Endothelial cell of umbilical vein (primary cell): ENCODE measurements at regions not wholly inside any gene's neighbourhood (a gene's known extent, or its start where the extent isn't known, plus 50 kb on each side); places are given as distances from the start of the nearest gene placed in this dataset.
A peak's percentile ranks its signal among the peaks of the same experiment; 100 is the strongest.

ENCODE experiments used
- BruUV-seq: library from RNA; stranded (reverse); fragments of 400-500 nt; replicated peaks from 2 replicates; lab custom pipeline; 2021; lab: Mats Ljungman, UMichigan
- CTCF ChIA-PET: fragments of 300-600, 350-600 bp; sonication (Branson Sonifier 250); formaldehyde crosslinking; loops from one replicate; lab custom pipeline; 2021; ENCODE audit warnings: antibody characterized with exemption, inconsistent platforms; lab: Charles Lee
- POLR2A ChIA-PET: fragments of 300-600, 350-600 bp; sonication (Branson Sonifier 250); formaldehyde crosslinking; loops from one replicate; lab custom pipeline; 2021; ENCODE audit warnings: antibody characterized with exemption, inconsistent platforms; lab: Charles Lee
- DNase-seq: peaks from one replicate; pipeline ENCODE4 v3.0.0-alpha.2; 2011; ENCODE audit warnings: low read depth, low spot score
- FAIRE-seq: peaks from 2 replicates; lab custom pipeline; 2011; peaks lifted over from hg19 to GRCh38; lab: Jason Lieb, UNC
- H2AFZ ChIP-seq: 2 replicates; pipeline ENCODE4 v1.6.0; 2012; ENCODE audit warnings: low read depth, low read length, control low read depth, inconsistent platforms
- H3K27ac ChIP-seq: 2 replicates; pipeline ENCODE4 v1.5.1; 2011; ENCODE audit warnings: low read depth, mild to moderate bottlenecking, control low read depth, low read length, moderate library complexity; ENCODE audit not compliant: insufficient read depth
- H3K27me3 ChIP-seq, 2 experiments: 2 replicates each; pipeline versions ENCODE4 v1.6.0 to v1.6.1; 2011; ENCODE audit warnings: low read length in 2 of 2, mixed read lengths in 1 of 2; ENCODE audit not compliant: control insufficient read depth in 2 of 2, insufficient read depth in 2 of 2
- H3K36me3 ChIP-seq, 2 experiments: 2 replicates in 1 of 2; 3 replicates in 1 of 2; pipeline ENCODE4 v1.5.1; 2011; ENCODE audit warnings: low read length in 2 of 2, mild to moderate bottlenecking in 1 of 2, moderate library complexity in 1 of 2; ENCODE audit not compliant: control insufficient read depth in 2 of 2, insufficient read depth in 2 of 2; ENCODE audit errors: extremely low read depth in 1 of 2
- H3K4me1 ChIP-seq: 3 replicates; pipeline ENCODE4 v1.5.1; 2011; ENCODE audit warnings: mild to moderate bottlenecking, low read length; ENCODE audit not compliant: control insufficient read depth, insufficient read depth; ENCODE audit errors: extremely low read depth
- H3K4me2 ChIP-seq: 2 replicates; pipeline ENCODE4 v1.6.1; 2011; ENCODE audit warnings: low read length, control low read depth, mixed read lengths; ENCODE audit not compliant: insufficient read depth
- H3K4me3 ChIP-seq, 3 experiments: fragments of 200-600 bp in 1 of 3; sonication (generic), shearing (Covaris generic) in 1 of 3; replicated peaks in 1 of 3; 2 replicates each; pipeline ENCODE4 v1.5.1; 2011 to 2016; ENCODE audit warnings: control low read depth in 3 of 3, low read length in 3 of 3, mild to moderate bottlenecking in 2 of 3, inconsistent platforms in 1 of 3, low read depth in 1 of 3, moderate library complexity in 1 of 3; ENCODE audit not compliant: insufficient read depth in 1 of 3
- H3K79me2 ChIP-seq: 2 replicates; pipeline ENCODE4 v1.6.0; 2012; ENCODE audit warnings: low read length, inconsistent platforms; ENCODE audit not compliant: control insufficient read depth, insufficient read depth
- H3K9ac ChIP-seq: replicated peaks from 2 replicates; pipeline ENCODE3; 2011; ENCODE audit warnings: low read length, control low read depth; ENCODE audit not compliant: insufficient read depth; ENCODE audit errors: extremely low read depth
- H3K9me1 ChIP-seq: replicated peaks from 3 replicates; pipeline ENCODE4 v1.6.0; 2011; ENCODE audit warnings: mild to moderate bottlenecking, low read length; ENCODE audit not compliant: control insufficient read depth, insufficient read depth; ENCODE audit errors: extremely low read depth
- H3K9me3 ChIP-seq: replicated peaks from 2 replicates; pipeline ENCODE4 v1.5.1; 2012; ENCODE audit warnings: low read length, inconsistent platforms; ENCODE audit not compliant: control insufficient read depth, insufficient read depth
- H4K20me1 ChIP-seq: replicated peaks from 2 replicates; pipeline ENCODE3; 2011; ENCODE audit warnings: mild to moderate bottlenecking, low read length; ENCODE audit not compliant: control insufficient read depth, insufficient read depth; ENCODE audit errors: extremely low read depth
- EZH2 ChIP-seq: IDR thresholded peaks from 2 replicates; pipeline ENCODE4 v1.6.1; 2012; ENCODE audit warnings: borderline replicate concordance, low read depth, mild to moderate bottlenecking, moderate library complexity, low read length, inconsistent platforms; ENCODE audit not compliant: severe bottlenecking
- FOS ChIP-seq: IDR thresholded peaks from 2 replicates; pipeline ENCODE4 v1.6.1; 2011; ENCODE audit warnings: mild to moderate bottlenecking, low read length, moderate library complexity, borderline replicate concordance; ENCODE audit not compliant: insufficient read depth
- GATA2 ChIP-seq: IDR thresholded peaks from 2 replicates; pipeline ENCODE4 v1.7.0; 2011; ENCODE audit warnings: low read depth, mild to moderate bottlenecking, moderate library complexity, mixed read lengths, low read length; ENCODE audit not compliant: insufficient read length, insufficient read depth
- JUN ChIP-seq: IDR thresholded peaks from 2 replicates; pipeline ENCODE4 v1.6.1; 2011; ENCODE audit warnings: borderline replicate concordance, low read depth; ENCODE audit not compliant: insufficient read length, insufficient read depth
- MYC ChIP-seq: IDR thresholded peaks from one replicate; pipeline ENCODE4 v1.6.1; 2011; ENCODE audit warnings: mild to moderate bottlenecking, low read depth, low read length
- POLR2A ChIP-seq: IDR thresholded peaks from 2 replicates; pipeline ENCODE4 v1.6.1; 2012; ENCODE audit warnings: low read depth, mild to moderate bottlenecking, control low read depth, low read length
- POLR2AphosphoS5 ChIP-seq: IDR thresholded peaks from 2 replicates; pipeline ENCODE4 v1.6.1; 2012; ENCODE audit warnings: low read depth, mild to moderate bottlenecking, control low read depth, low read length, moderate library complexity; ENCODE audit not compliant: insufficient read depth
- dilution Hi-C: fragments of 300-500 bp; cut with MboI; formaldehyde crosslinking; loops from one replicate; pipeline ENCODE4 v1.15.0; 2019; ENCODE audit warnings: low sequenced_read_pairs; ENCODE audit not compliant: extremely low pct_ligation_motif_present
- intact Hi-C: fragments of 100-400 bp; cut with micrococcal nuclease; formaldehyde crosslinking; loops from one replicate; pipeline ENCODE4 v1.10.0; 2022
- TF ChIP-seq, protein P1 (sequence below), 2 donors: IDR thresholded peaks; 1 replicate in 1 of 2; 2 replicates in 1 of 2; pipeline ENCODE4 v1.5.1; 2011; ENCODE audit warnings: low read length in 2 of 2, mild to moderate bottlenecking in 2 of 2, moderate library complexity in 2 of 2, control low read depth in 1 of 2, inconsistent platforms in 1 of 2, low read depth in 1 of 2; ENCODE audit not compliant: insufficient read depth in 1 of 2; ENCODE audit errors: extremely low read depth in 1 of 2
- TF ChIP-seq, protein P2 (sequence below): IDR thresholded peaks from 2 replicates; pipeline ENCODE4 v1.6.1; 2011; ENCODE audit not compliant: insufficient read depth, insufficient read length

- H3K9ac ChIP-seq: no peak overlapping the region
- no peak for FAIRE-seq
- no peaks in the 10 kb centered on the region for H3K79me2 ChIP-seq
- H3K27ac ChIP-seq: no peak overlapping the region
- no peaks in the 10 kb centered on the region for H3K27me3 ChIP-seq
- ChIA-PET CTCF (no interaction called here), POLR2A (no interaction called here)
- H3K36me3 ChIP-seq: no peaks in the 10 kb centered on the region
- no peaks in the 10 kb centered on the region for H3K9me1 ChIP-seq
- no peak overlapping the region for H2AFZ ChIP-seq
- no peak overlapping the region for H3K4me3 ChIP-seq
- no peaks in the 10 kb centered on the region for H3K9me3 ChIP-seq
- peaks cover 20% of the 10 kb centered on the region for H3K4me1 ChIP-seq
- dilution Hi-C loops (no loop called here), intact Hi-C loops (no loop called here)
- no peaks in the 10 kb centered on the region for H4K20me1 ChIP-seq
- DNase-seq: no peak
- TF ChIP-seq MYC: no peak
- no peak for TF ChIP-seq FOS
- TF ChIP-seq POLR2AphosphoS5: no peak
- TF ChIP-seq, protein P1, sequence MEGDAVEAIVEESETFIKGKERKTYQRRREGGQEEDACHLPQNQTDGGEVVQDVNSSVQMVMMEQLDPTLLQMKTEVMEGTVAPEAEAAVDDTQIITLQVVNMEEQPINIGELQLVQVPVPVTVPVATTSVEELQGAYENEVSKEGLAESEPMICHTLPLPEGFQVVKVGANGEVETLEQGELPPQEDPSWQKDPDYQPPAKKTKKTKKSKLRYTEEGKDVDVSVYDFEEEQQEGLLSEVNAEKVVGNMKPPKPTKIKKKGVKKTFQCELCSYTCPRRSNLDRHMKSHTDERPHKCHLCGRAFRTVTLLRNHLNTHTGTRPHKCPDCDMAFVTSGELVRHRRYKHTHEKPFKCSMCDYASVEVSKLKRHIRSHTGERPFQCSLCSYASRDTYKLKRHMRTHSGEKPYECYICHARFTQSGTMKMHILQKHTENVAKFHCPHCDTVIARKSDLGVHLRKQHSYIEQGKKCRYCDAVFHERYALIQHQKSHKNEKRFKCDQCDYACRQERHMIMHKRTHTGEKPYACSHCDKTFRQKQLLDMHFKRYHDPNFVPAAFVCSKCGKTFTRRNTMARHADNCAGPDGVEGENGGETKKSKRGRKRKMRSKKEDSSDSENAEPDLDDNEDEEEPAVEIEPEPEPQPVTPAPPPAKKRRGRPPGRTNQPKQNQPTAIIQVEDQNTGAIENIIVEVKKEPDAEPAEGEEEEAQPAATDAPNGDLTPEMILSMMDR (IDR thresholded peaks at IDR 0.05; ENCODE audit: extremely low read depth in 1 of 2, insufficient read depth in 1 of 2, low read depth in 1 of 2, low read length in 2 of 2): no peak
- TF ChIP-seq, protein P2, sequence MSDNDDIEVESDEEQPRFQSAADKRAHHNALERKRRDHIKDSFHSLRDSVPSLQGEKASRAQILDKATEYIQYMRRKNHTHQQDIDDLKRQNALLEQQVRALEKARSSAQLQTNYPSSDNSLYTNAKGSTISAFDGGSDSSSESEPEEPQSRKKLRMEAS: no peak
- TF ChIP-seq POLR2A: no peak
- BruUV-seq: no TSS peak
- no peak overlapping the region for H3K4me2 ChIP-seq
Observed at GRCh38 chr12:28949184-28949583, 199.9 kb upstream of the FAR2 start.

- Histone ChIP-seq H3K4me3 (no peak overlapping the region), H3K9me1 (no peaks in the 10 kb centered on the region), H3K27me3 (no peaks in the 10 kb centered on the region), H3K9ac (no peak overlapping the region), H3K79me2 (no peaks in the 10 kb centered on the region), H2AFZ (no peak overlapping the region), H3K4me1 (peaks cover 20% of the 10 kb centered on the region), H3K9me3 (no peaks in the 10 kb centered on the region), H3K27ac (peak overlapping the region; percentile 12), H4K20me1 (no peaks in the 10 kb centered on the region), H3K4me2 (no peak overlapping the region), H3K36me3 (no peaks in the 10 kb centered on the region)
- no TSS peak for BruUV-seq
- dilution Hi-C loops (no loop called here), intact Hi-C loops (loop anchor here (2.0 kb wide), 1 partner anchor 15 kb away; no protein-coding TSS in a partner anchor)
- DNase-seq: peak; percentile 60
- FAIRE-seq: no peak
- CTCF ChIA-PET: interaction anchor here (1.0 to 1.3 kb wide), 3 partner anchors 9 to 78 kb away, joined by 3 to 4 read pairs (median 3); no protein-coding TSS in a partner anchor
- POLR2A ChIA-PET: no interaction called here
- TF ChIP-seq, protein P2: no peak
- no peak for TF ChIP-seq JUN
- no peak for TF ChIP-seq MYC
- TF ChIP-seq EZH2: no peak
- TF ChIP-seq, protein P1 (IDR thresholded peaks at IDR 0.05; ENCODE audit: extremely low read depth in 1 of 2, insufficient read depth in 1 of 2, low read depth in 1 of 2, low read length in 2 of 2): no peak
- no peak for TF ChIP-seq POLR2AphosphoS5
- no peak for TF ChIP-seq FOS
- TF ChIP-seq GATA2: no peak
- TF ChIP-seq POLR2A: no peak
Observed at GRCh38 chr12:28950049-28950448, 199.0 kb upstream of the FAR2 start.
